ENCODE measurements at regions not wholly inside any gene's neighbourhood (a gene's known extent, or its start where the extent isn't known, plus 50 kb on each side); places are given as distances from the start of the nearest gene placed in this dataset.

DNA sequence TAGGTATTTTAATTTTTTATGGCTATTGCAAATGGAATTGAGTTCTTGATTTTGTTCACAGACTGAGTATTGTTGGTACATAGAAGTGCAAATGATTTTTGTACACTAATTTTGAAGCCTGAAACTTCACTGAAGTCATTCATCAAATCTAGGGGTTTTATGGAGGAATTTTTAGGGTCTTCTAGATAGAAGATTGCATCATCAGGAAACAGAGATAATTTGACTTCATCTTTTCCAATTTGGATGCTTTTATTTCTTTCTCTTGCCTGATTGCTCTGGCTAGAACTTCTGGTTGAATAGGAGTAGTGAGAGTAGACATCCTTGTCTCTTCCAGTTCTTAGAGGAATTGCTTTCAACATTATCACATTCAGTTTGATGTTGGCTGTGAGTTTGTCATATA lies 58.2 kb upstream of the SNCAIP start:
- H3K9me3 ChIP-seq = peaks cover 7 to 36% of the 10 kb centered on the region in 2 donors
- no peak overlapping the region for H3K4me3 ChIP-seq
- H3K4me1 ChIP-seq = no peaks in the 10 kb centered on the region
- H3K27me3 ChIP-seq = no peaks in the 10 kb centered on the region
- TF ChIP-seq, protein P1, sequence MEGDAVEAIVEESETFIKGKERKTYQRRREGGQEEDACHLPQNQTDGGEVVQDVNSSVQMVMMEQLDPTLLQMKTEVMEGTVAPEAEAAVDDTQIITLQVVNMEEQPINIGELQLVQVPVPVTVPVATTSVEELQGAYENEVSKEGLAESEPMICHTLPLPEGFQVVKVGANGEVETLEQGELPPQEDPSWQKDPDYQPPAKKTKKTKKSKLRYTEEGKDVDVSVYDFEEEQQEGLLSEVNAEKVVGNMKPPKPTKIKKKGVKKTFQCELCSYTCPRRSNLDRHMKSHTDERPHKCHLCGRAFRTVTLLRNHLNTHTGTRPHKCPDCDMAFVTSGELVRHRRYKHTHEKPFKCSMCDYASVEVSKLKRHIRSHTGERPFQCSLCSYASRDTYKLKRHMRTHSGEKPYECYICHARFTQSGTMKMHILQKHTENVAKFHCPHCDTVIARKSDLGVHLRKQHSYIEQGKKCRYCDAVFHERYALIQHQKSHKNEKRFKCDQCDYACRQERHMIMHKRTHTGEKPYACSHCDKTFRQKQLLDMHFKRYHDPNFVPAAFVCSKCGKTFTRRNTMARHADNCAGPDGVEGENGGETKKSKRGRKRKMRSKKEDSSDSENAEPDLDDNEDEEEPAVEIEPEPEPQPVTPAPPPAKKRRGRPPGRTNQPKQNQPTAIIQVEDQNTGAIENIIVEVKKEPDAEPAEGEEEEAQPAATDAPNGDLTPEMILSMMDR (IDR thresholded peaks at IDR 0.05) = no peak
- no peak overlapping the region for H3K27ac ChIP-seq
- intact Hi-C loops (cut with DNase I) = no loop called here
- ATAC-seq (no peak), DNase-seq (no peak)
- H3K36me3 ChIP-seq = no peaks in the 10 kb centered on the region

DNA sequence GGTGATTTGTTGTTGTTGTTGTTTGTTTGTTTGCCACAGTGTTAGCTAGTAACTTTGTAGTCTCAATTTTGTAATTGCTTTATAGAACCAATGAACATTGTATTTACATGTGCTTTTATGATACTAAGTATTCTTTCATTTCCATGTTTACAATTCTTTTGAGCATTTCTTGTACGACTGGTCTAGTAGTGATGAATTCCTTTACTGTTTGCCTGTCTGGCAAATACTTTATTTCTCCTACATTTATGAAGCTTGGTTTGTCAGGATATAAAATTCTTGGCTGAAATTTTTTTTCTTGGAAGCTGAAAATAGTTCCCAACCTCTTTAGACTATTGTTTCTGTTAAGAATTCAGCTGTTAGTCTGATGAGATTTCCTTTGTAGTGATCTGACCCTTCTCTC lies 55.6 kb upstream of the SNCAIP start:
- H3K4me3 ChIP-seq = no peak overlapping the region
- no peaks in the 10 kb centered on the region for H3K4me1 ChIP-seq
- peaks cover 7 to 38% of the 10 kb centered on the region in 2 donors for H3K9me3 ChIP-seq
- H3K36me3 ChIP-seq = no peaks in the 10 kb centered on the region
- intact Hi-C loops (cut with DNase I) = no loop called here
- DNase-seq (no peak), ATAC-seq (no peak)
- TF ChIP-seq, protein P1 (IDR thresholded peaks at IDR 0.05) = no peak
- no peaks in the 10 kb centered on the region for H3K27me3 ChIP-seq
- H3K27ac ChIP-seq = no peak overlapping the region

DNA sequence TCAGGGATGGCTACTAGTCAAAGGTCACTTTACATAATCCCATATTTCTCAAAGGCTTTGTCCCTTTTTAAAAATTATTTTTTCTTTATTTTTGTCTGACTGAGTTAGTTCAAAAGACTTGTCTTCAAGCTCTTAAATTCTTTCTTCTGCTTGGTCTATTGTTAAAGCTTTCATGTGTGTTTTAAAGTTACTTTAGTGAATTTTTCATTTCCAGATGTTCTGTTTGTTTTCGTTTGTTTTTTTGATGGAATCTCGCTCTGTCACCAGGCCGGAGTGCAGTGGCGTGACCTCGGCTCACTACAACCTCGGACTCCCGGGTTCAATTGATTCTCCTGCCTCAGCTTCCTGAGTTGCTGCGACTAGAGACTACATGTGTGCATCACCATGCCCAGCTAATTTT lies 55.0 kb upstream of the SNCAIP start:
- H3K36me3 ChIP-seq = no peaks in the 10 kb centered on the region
- DNase-seq = no peak
- H3K4me3 ChIP-seq = no peak overlapping the region
- H3K4me1 ChIP-seq = no peaks in the 10 kb centered on the region
- no peaks in the 10 kb centered on the region for H3K27me3 ChIP-seq
- TF ChIP-seq, protein P1 (IDR thresholded peaks at IDR 0.05) = no peak
- no peak for ATAC-seq
- peaks cover 7 to 38% of the 10 kb centered on the region in 2 donors for H3K9me3 ChIP-seq
- intact Hi-C loops (cut with DNase I) = no loop called here
- no peak overlapping the region for H3K27ac ChIP-seq

DNA sequence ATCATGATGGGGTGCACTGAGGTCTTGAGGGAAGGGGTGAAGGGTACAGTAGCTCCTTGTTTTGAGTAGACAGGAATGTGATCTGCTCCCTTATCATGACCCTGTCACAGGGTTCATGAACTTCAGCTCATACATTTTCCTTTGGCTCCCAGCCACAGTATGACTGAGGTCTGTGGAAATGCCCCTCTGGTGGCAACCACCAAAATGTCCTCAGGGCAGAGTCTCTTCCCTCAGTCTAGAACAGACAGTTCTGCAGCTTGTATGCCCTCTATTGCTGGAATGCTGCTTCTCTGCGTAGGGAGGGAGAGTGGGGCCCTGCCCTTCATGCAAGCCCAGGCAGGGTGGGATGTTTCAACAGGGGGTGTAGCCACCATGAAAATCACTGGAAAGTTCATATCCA lies 53.8 kb upstream of the SNCAIP start:
- ATAC-seq = no peak
- intact Hi-C loops (cut with DNase I) = no loop called here
- Histone ChIP-seq H3K27ac (no peak overlapping the region), H3K9me3 (peaks cover 7 to 38% of the 10 kb centered on the region in 2 donors), H3K27me3 (no peaks in the 10 kb centered on the region), H3K4me1 (no peaks in the 10 kb centered on the region), H3K36me3 (no peaks in the 10 kb centered on the region), H3K4me3 (no peak overlapping the region)
- TF ChIP-seq, protein P1 (IDR thresholded peaks at IDR 0.05) = no peak
- no peak for DNase-seq

DNA sequence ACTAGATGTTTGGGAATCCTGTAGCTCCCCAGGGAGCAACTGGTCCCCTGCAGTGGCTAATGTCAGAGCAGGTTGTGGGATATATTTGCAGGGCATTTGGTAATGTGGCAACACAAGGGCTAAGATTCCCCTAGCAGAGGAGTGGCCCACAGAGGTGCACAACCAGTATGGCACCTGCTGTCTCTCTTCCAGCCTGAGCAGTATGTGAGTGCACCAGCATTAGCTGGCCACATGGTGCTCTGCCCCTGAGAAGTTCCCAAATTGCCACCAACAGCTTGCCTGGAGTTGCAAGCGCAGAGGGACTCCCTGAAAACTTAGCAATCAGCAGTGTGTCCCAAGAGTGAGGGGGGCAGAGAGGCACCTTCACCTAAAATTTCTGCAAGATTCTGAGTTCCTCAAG lies 53.2 kb upstream of the SNCAIP start:
- Histone ChIP-seq H3K36me3 (no peaks in the 10 kb centered on the region), H3K27ac (no peak overlapping the region), H3K4me3 (no peak overlapping the region), H3K27me3 (no peaks in the 10 kb centered on the region), H3K9me3 (peaks cover 7 to 38% of the 10 kb centered on the region in 2 donors), H3K4me1 (no peaks in the 10 kb centered on the region)
- intact Hi-C loops (cut with DNase I) = no loop called here
- TF ChIP-seq, protein P1 (IDR thresholded peaks at IDR 0.05) = no peak
- no peak for ATAC-seq
- DNase-seq = no peak
